Hepatic stellate cell (primary cell): ENCODE measurements at regions not wholly inside any gene's neighbourhood (a gene's known extent, or its start where the extent isn't known, plus 50 kb on each side); places are given as distances from the start of the nearest gene placed in this dataset.
"Not testable (repeated sequence)": the region's sequence is repeated elsewhere in the genome, so short reads cannot be mapped to it uniquely, and the experiment has no call there.

Source experiments
- DNase-seq: peaks from one replicate; pipeline ENCODE4 v3.0.0; 2011; ENCODE audit warnings: low spot score

DNA sequence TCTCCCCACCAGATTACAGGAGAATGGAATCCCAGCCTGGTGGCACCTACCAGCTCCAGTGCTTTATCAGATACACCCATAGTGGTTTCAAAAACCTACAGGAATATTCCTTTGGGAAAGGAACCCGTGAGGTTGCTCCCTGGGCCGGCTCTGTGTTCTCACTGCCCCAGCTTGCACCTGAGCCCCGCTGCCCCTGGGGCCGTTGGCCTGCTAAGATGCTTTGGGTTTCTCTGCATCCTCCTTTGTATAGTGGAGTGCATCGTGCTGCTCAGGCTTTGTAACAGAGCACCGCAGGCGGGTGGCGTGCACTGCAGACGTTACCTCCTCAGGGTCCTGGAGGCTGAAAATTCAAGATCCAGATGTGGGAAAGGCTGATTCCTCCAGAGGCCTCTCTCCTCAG lies 414.1 kb downstream of the BRD1 start:
- no peak for DNase-seq

DNA sequence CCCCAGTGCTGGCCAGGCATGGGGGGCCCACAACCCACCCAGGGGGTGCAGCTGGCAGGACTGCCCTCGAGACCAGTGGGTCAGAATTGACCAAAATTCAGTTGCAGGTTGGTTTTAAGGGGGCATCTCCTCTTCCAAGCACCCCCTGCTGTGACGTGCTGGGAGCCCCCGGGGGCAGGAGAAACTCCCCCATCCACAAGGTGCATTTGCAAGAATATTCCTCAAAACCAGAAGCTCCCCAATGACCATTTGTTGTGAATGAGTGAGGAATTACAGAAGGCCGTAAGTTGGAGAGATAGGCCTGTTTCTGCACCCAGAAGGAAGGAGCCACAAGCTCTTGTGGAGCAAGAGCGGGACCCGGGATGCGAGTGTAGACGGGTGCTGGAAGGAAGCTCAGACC lies 414.5 kb downstream of the BRD1 start:
- DNase-seq, result no peak

DNA sequence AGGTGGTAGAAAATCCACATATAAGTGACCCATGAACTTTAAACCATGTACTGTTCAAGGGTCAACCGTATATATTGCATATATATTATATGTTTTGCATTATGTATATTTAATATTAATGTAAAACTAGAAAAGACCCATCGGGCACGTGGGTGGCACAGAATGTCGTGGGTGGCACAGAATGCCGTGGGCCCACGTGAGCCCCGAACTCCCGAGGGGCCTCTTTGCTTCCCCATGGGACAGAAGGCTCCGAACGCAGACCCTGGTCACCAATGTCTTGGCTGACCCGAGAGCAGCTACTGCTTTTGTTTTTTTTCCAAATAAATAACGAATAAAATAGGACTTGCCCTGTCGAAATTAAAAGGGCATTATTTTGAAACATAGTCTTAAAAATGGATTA lies 415.4 kb downstream of the BRD1 start:
- no peak for DNase-seq

GRCh38 chr22:49411236-49411635 lies 416.4 kb downstream of the BRD1 start:
- DNase-seq, result no peak

- DNase-seq, result no peak
Measured at GRCh38 chr22:49408102-49408836, 419.4 kb downstream of the BRD1 start.

DNA sequence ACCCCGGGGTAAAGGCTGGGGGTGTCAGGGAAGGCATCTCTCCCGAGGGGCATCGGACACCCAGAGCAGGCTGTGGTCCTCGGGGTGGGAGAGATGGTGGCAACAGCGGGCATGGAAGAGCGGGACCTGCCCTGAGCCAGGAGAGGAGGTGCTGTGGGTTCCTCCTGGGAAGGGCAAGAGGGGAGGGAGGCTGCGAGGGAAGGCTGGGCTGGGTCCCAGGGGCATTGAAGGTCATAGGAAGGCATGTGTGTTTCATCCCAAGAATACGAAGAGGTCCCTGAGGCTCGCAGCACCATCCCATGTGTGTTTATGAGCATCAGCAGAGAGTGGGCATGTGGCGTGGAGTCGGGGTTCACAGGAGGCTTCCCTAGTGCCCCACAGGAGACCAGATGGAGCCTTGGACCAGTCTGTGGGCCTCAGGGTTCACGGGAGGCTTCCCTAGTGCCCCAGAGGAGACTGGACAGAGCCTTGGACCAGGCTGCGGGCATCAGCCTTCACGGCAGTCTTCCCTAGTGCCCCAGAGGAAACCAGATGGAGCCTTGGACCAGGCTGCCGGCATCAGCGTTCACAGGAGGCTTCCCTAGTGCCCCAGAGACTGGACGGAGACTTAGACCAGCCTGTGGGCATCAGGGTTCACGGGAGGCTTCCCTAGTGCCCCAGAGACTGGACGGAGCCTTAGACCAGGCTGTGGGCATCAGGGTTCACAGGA lies 420.6 kb downstream of the BRD1 start:
- no peak for DNase-seq

DNA sequence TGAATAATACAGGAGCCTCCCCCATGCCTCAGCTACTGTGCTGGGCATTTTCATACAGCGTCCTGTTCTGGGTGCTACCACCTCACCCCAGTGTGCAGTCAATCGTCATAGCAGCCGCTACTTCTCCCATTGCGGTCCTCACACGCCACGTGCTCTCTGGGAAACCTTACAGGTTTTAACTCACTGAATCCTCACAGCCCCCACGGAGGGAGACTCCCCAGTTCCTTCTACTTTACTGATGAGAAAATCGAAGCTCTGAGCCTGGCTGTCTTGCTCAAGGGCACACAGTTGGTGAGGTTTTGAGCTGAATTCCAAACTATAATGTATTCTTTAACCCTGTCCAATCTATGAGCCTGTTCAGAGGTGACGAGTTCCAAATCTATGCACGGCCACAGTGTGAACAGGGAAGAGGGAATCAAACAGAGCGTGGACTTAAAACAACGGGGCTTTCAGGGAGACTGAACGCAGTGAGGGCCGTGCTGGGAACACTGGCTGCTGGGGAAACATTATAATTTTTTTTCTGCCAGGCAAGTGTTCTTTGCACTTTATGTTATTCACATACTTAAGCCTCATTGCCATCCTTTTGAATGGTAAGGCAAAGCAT lies 421.5 kb downstream of the BRD1 start:
- no peak for DNase-seq

- DNase-seq, result no peak
Measured at GRCh38 chr22:49405590-49405989, 422.1 kb downstream of the BRD1 start.

DNA sequence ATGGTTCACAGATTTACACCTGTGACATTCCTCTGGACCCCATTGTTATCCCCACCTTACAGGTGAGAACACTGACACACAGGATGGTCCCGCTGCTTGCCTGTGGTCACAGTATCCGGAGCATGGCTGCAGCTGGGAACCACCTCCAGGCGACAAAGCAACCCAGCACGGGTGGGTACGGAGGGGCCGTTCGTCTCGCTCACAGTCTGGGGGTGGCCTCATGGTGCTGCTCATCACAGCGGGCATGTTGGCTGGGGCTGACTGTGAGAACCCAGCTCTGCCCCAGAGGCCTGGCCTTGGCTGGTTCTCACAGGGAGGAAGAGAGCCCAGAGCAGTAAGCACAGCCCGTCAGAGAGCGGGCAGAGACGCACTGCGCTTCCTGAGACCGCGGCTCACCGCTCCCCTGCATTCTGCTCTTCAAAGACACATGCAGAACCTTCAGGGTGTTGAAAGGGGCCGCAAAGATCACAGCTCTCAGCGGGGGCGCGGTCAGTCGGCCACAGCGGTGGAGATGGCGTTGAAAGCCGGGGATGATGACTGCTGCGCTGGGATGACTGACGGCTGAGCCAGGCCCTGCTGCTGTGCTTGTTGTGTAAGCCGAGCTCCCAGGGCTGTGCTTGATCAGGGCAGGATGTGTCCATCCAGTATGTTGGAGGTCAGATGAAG lies 423.0 kb downstream of the BRD1 start:
- no peak for DNase-seq

GRCh38 chr22:49404020-49404419 lies 423.7 kb downstream of the BRD1 start:
- DNase-seq, result no peak

DNA sequence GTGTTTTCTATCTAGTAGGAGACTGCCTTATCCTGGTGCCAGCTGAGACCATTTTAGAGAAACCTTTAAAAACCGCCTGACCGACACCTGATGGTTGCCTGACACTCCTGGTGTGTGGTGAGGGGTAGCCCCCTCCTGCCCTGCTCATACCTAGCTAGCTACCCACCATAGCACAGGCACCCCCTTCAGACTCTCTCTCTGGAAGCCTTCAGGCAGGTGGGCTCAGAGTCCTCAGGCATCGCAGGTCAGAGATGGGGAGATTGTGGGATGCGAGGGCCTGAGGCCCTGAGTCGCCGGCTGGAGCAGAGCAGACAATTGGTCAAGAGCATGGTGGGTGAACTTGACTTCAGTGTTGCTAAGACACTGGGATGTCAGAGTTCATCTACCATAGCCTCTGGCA lies 424.6 kb downstream of the BRD1 start:
- DNase-seq, result no peak

GRCh38 chr22:49402169-49402568 lies 425.5 kb downstream of the BRD1 start:
- DNase-seq, result no peak

DNA sequence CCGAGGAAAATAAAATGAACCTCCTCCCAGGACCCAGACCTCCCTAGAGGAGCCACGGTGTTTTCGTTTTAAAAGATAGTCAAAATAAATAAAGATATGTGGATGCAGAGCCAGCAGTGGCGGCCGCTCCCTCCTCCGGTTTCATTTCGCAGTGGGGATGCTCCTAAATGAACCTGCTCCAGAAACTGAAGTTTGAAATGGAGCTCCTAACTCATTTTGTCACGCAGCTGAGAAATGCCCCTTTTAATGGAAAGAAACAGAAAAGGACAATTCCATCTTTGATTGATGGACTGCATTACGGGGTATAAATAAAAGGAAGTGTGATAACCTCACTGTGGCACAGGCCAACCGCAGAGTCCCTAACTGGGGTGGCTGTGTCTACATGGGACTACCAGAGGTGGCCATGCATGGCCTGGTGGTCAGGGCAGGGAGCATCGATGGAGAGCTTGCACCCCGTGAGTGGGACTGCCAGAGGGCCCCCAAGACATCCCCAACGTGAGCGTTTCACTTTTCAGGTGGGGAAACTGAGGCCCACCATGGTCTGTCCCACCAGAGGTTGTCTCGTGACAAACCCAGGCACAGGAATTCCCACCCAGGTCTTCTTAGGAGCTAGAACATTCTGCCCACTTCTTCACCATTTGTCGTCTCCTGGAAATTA lies 426.6 kb downstream of the BRD1 start:
- DNase-seq, result no peak

DNA sequence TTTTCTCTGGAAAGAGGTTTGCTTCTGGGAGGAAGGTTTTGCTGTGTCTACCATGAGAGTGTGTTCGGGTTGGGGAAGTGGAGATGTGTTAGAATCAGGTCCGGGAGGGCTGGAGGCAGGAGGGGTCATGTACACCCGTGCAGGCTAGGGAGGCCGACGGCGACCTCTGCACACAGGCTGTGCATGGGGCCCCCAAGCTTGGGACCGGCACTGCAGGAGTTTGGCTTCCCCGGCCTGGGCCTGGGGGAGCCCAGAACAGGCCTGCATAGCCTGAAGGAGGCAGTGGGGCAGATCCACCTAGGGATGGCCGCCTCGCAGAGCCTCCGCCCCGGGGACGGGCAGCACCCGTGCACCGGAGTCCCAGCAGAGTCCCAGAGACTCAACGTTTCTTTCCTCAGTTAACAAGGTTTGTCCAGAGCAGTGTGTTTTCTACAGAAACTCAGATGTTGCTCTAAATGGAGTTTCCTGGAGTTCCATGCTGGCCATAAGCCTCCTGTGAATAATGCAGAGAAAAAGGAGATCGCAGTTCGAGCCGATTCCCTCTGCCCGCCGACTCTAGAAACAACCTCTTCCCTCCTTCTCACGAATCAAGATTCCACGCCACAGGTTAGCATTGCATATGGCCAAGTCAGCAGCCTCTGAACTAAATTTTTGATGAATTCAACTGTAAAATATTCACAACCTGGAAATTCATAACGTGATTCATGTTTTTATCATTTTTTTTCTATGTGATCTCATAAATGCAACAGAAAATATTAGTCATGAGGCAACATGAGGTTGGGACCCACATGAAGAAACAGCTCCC lies 427.3 kb downstream of the BRD1 start:
- DNase-seq, result no peak

- DNase-seq, result no peak
Measured at GRCh38 chr22:49398646-49399045, 429.0 kb downstream of the BRD1 start.

- no peak for DNase-seq
Measured at GRCh38 chr22:49398115-49398514, 429.6 kb downstream of the BRD1 start.

DNA sequence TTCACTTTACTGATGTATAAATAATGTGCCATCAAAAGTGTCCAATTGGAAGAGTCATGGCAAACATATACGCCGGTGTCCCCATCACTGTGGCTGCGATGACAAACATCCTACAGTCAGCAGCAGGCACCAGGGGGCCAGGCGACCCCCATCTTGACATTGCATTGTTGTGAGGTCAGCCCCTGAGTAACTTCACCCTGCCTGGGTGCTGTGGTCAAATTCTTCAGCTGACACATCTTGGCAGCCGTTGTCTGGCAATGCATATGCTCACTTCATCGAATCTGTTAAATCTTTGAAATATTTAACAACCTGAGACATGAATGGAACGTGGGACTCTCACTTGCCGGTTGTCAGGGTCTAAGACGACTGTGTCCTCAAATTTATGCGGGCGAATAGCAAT lies 430.9 kb downstream of the BRD1 start:
- no peak for DNase-seq

- DNase-seq, result no peak
Measured at GRCh38 chr22:49395617-49396016, 432.1 kb downstream of the BRD1 start.

- not testable (repeated sequence) for DNase-seq
Measured at GRCh38 chr22:49395062-49395461, 432.6 kb downstream of the BRD1 start.

GRCh38 chr22:49394116-49394785 lies 433.4 kb downstream of the BRD1 start:
- no peak for DNase-seq

DNA sequence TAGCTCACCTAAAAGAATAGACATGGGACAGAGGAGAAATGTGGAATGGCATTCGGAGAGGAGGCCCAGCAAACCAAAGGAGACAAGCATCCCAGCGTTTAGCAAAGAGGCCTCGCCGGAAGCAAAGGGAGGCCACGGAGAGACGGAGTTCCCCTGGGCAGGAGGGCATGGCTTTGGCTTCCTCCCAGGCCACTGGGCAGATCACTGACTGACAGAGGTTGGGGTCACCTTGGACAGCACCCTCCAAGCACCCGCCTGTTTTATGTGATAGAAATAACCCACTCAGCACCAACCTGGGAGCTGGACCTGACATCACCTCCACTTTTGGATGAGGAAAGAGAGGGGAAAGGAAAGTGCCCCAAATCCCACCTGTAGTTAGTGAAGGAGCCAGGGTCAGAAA lies 434.1 kb downstream of the BRD1 start:
- no peak for DNase-seq
